K562 (cell line): ENCODE measurements at regions not wholly inside any gene's neighbourhood (a gene's known extent, or its start where the extent isn't known, plus 50 kb on each side); places are given as distances from the start of the nearest gene placed in this dataset.

Experiments
- ATAC-seq: fragments of 200-7000 bp; cut with Tn5 transposase; 3 replicates; pipeline ENCODE4 v1.9.1; 2020; ENCODE audit warnings: moderate library complexity
- BruUV-seq: library from RNA; stranded (reverse); fragments of 400-500 nt; replicated peaks from 2 replicates; lab custom pipeline; 2021; lab: Mats Ljungman, UMichigan
- CTCF ChIA-PET: fragments of 300-600 bp; formaldehyde crosslinking; extraction: SDS; loops from one replicate; lab custom pipeline; 2021; ENCODE audit warnings: low intra/inter-chr PET ratio; lab: Yijun Ruan, JAX
- POLR2A ChIA-PET: fragments of 300-600, 350-650 bp; sonication (Branson Sonifier 250); formaldehyde crosslinking; extraction: SDS; loops from one replicate; lab custom pipeline; 2021; ENCODE audit warnings: antibody characterized with exemption, inconsistent platforms; lab: Yijun Ruan, JAX
- DNase-seq, 4 experiments: peaks; one replicate each; pipeline versions ENCODE4 v3.0.0 to v3.0.0-alpha.2; 2011 to 2018; ENCODE audit warnings: low spot score in 3 of 4, mixed read lengths in 3 of 4; ENCODE audit errors: extremely low read depth in 1 of 4
- FAIRE-seq: peaks from 2 replicates; lab custom pipeline; 2011; peaks lifted over from hg19 to GRCh38; lab: Jason Lieb, UNC
- H2AFZ ChIP-seq: 2 replicates; pipeline ENCODE4 v1.6.0; 2011; ENCODE audit warnings: low read depth, low read length, control low read depth, inconsistent platforms
- H3K27ac ChIP-seq: fragments of 200-600 bp; 3 replicates; pipeline ENCODE4 v1.8.0; 2011; ENCODE audit warnings: low read depth, mild to moderate bottlenecking, control low read depth, inconsistent platforms, low read length, moderate library complexity, mixed read lengths; ENCODE audit errors: extremely low read depth
- H3K27me3 ChIP-seq, 2 experiments: fragments of 300-600 bp in 1 of 2; 2 replicates in 1 of 2; 3 replicates in 1 of 2; pipeline versions ENCODE4 v1.6.0 to v1.8.0; 2011; ENCODE audit warnings: inconsistent platforms in 2 of 2, low read length in 2 of 2, mild to moderate bottlenecking in 1 of 2, mixed read lengths in 1 of 2, moderate library complexity in 1 of 2; ENCODE audit not compliant: control insufficient read depth in 2 of 2, insufficient read depth in 2 of 2
- H3K36me3 ChIP-seq: fragments of 300-600 bp; 3 replicates; pipeline ENCODE4 v1.8.0; 2011; ENCODE audit warnings: mild to moderate bottlenecking, low read length, inconsistent platforms; ENCODE audit not compliant: control insufficient read depth, insufficient read depth
- H3K4me1 ChIP-seq, 2 experiments: fragments of 200-600 bp in 1 of 2; replicated peaks in 1 of 2; 2 replicates in 1 of 2; 3 replicates in 1 of 2; pipeline versions ENCODE4 v1.5.1 to v1.8.0; 2011; ENCODE audit warnings: inconsistent platforms in 2 of 2, low read length in 2 of 2, mild to moderate bottlenecking in 1 of 2, mixed read lengths in 1 of 2, moderate library complexity in 1 of 2; ENCODE audit not compliant: control insufficient read depth in 2 of 2, insufficient read depth in 2 of 2
- H3K4me2 ChIP-seq: 2 replicates; pipeline ENCODE4 v1.6.1; 2011; ENCODE audit warnings: low read length, control low read depth, inconsistent platforms, mixed read lengths; ENCODE audit not compliant: insufficient read depth
- H3K4me3 ChIP-seq: fragments of 200-600 bp; sonication (generic), shearing (Covaris generic); 2 replicates; pipeline ENCODE4 v1.5.1; 2016; ENCODE audit warnings: control low read depth, inconsistent platforms
- H3K79me2 ChIP-seq: fragments of 200-600 bp; 3 replicates; pipeline ENCODE4 v1.8.0; 2011; ENCODE audit warnings: low read length, inconsistent platforms; ENCODE audit not compliant: control insufficient read depth, insufficient read depth
- H3K9ac ChIP-seq, 2 experiments: 2 replicates each; pipeline versions ENCODE4 v1.6.0 to v1.6.1; 2011; ENCODE audit warnings: low read depth in 2 of 2, low read length in 2 of 2, control low read depth in 1 of 2, inconsistent platforms in 1 of 2, mild to moderate bottlenecking in 1 of 2, mixed read lengths in 1 of 2; ENCODE audit not compliant: insufficient read depth in 1 of 2
- H3K9me1 ChIP-seq: one replicate; pipeline ENCODE4 v1.6.0; 2011; ENCODE audit warnings: inconsistent platforms, mild to moderate bottlenecking, low read length, moderate library complexity; ENCODE audit not compliant: control insufficient read depth, insufficient read depth
- H3K9me3 ChIP-seq: replicated peaks from 2 replicates; pipeline ENCODE4 v1.5.1; 2011; ENCODE audit warnings: low read depth, low read length, inconsistent platforms; ENCODE audit not compliant: control insufficient read depth, insufficient read depth
- H4K20me1 ChIP-seq: replicated peaks from 2 replicates; pipeline ENCODE4 v1.6.1; 2011; ENCODE audit warnings: low read length, inconsistent platforms, mixed read lengths; ENCODE audit not compliant: control insufficient read depth, insufficient read depth
- ARID2 ChIP-seq: fragments of 450-650 bp; IDR thresholded peaks from 2 replicates; pipeline ENCODE4 v1.6.1; 2017; ENCODE audit warnings: antibody characterized with exemption, mild to moderate bottlenecking
- DNMT1 ChIP-seq: fragments of 450-650 bp; IDR thresholded peaks from 2 replicates; pipeline ENCODE4 v1.6.1; 2016; ENCODE audit warnings: antibody characterized with exemption, mild to moderate bottlenecking
- HLTF ChIP-seq: fragments of 450-650 bp; IDR thresholded peaks from 2 replicates; pipeline ENCODE4 v1.6.1; 2016
- HNRNPK ChIP-seq: fragments of 200-400 bp; formaldehyde crosslinking; IDR thresholded peaks from one replicate; pipeline ENCODE4 v1.6.1; 2018; ENCODE audit warnings: mild to moderate bottlenecking, low read depth, low read length; ENCODE audit not compliant: poor library complexity, severe bottlenecking
- HNRNPUL1 ChIP-seq: fragments of 200-400 bp; formaldehyde crosslinking; IDR thresholded peaks from 2 replicates; pipeline ENCODE4 v1.6.1; 2017; ENCODE audit warnings: low read length
- MEF2D ChIP-seq: conservative IDR thresholded peaks from 2 replicates; pipeline ENCODE4 v1.6.1; 2016; ENCODE audit warnings: low read depth, missing genetic modification characterization, missing compliant biosample characterization
- MYC ChIP-seq, 2 experiments: fragments of 250-450 bp in 1 of 2; sonication (Bioruptor Pico) in 1 of 2; IDR thresholded peaks; 2 replicates each; pipeline versions ENCODE4 v1.5.1 to v1.6.1; 2012 to 2021; ENCODE audit warnings: low read depth in 2 of 2, borderline replicate concordance in 1 of 2, improper control_type of control experiment in 1 of 2, low read length in 1 of 2, mild to moderate bottlenecking in 1 of 2, moderate library complexity in 1 of 2
- RUNX1 ChIP-seq: sonication (generic); IDR thresholded peaks from 2 replicates; pipeline ENCODE4 v1.6.1; 2016; ENCODE audit warnings: antibody characterized with exemption, low read depth
- TEAD2 ChIP-seq: fragments of 450-650 bp; IDR thresholded peaks from 2 replicates; pipeline ENCODE4 v1.6.1; 2016; ENCODE audit warnings: missing genetic modification characterization, control low read depth, missing compliant biosample characterization
- THRA ChIP-seq: fragments of 450-650 bp; IDR thresholded peaks from 2 replicates; pipeline ENCODE4 v1.6.1; 2017; ENCODE audit warnings: mild to moderate bottlenecking, moderate library complexity
- TSC22D4 ChIP-seq: fragments of 450-650 bp; IDR thresholded peaks from 2 replicates; pipeline ENCODE4 v1.6.1; 2016; ENCODE audit warnings: missing genetic modification characterization, missing biosample characterization, control low read depth
- ZBTB1 ChIP-seq: sonication (generic); formaldehyde crosslinking; IDR thresholded peaks from 2 replicates; pipeline ENCODE4 v1.8.1; 2023; ENCODE audit warnings: missing genetic modification reagents, low read depth, mild to moderate bottlenecking, borderline replicate concordance
- ZNF12 ChIP-seq: sonication (generic); formaldehyde crosslinking; IDR thresholded peaks from 2 replicates; pipeline ENCODE4 v1.4.0; 2020; ENCODE audit warnings: mild to moderate bottlenecking, missing genetic modification reagents
- ZNF133 ChIP-seq: fragments of 250-450 bp; sonication (Bioruptor Pico); IDR thresholded peaks from 2 replicates; pipeline ENCODE4 v1.4.0; 2020; ENCODE audit warnings: mild to moderate bottlenecking
- ZNF3 ChIP-seq: fragments of 250-450 bp; sonication (Bioruptor Pico); IDR thresholded peaks from 2 replicates; pipeline ENCODE4 v1.5.0; 2021; ENCODE audit warnings: mild to moderate bottlenecking, moderate library complexity
- ZNF347 ChIP-seq: fragments of 450-650 bp; formaldehyde crosslinking; IDR thresholded peaks from 2 replicates; pipeline ENCODE4 v1.4.0; 2020; ENCODE audit warnings: low read depth, mild to moderate bottlenecking, moderate library complexity
- ZNF507 ChIP-seq: conservative IDR thresholded peaks from 2 replicates; pipeline ENCODE4 v1.6.1; 2017; ENCODE audit warnings: missing genetic modification characterization, missing compliant biosample characterization
- ZNF583 ChIP-seq: fragments of 250-450 bp; sonication (Bioruptor Pico); IDR thresholded peaks from 2 replicates; pipeline ENCODE4 v1.4.0; 2020
- ZNF584 ChIP-seq: fragments of 200-800 bp; sonication (Bioruptor generic); IDR thresholded peaks from 2 replicates; pipeline ENCODE4 v1.6.1; 2016; ENCODE audit warnings: low read depth, mild to moderate bottlenecking, missing genetic modification characterization, missing compliant biosample characterization
- WGBS: fragments of 100-300 bp; shearing (Covaris generic); methylation state at CpG from one replicate; pipeline ENCODE4 v1.1.6; 2016; ENCODE audit warnings: low coverage, mixed read lengths; ENCODE audit not compliant: insufficient coverage; ENCODE audit errors: missing lambda C conversion rate; 5-methylcytosine and 5-hydroxymethylcytosine counted together
- in situ Hi-C: fragments of 300-500 bp; cut with MboI; formaldehyde crosslinking; loops from 4 replicates; pipeline ENCODE4 v1.15.0; 2018; ENCODE audit warnings: inconsistent platforms, mixed read lengths
- intact Hi-C: fragments of 100-400 bp; cut with micrococcal nuclease; formaldehyde crosslinking; loops from 2 replicates; pipeline ENCODE4 v1.14.2; 2022
- TF ChIP-seq, protein P1 (sequence below): sonication (generic); formaldehyde crosslinking; IDR thresholded peaks from 2 replicates; pipeline ENCODE4 v1.8.1; 2023; ENCODE audit warnings: mild to moderate bottlenecking, missing genetic modification reagents, moderate library complexity

- no peaks in the 10 kb centered on the region for H4K20me1 ChIP-seq
- DNase-seq = no peak
- BruUV-seq = no TSS peak
- no peak for ATAC-seq
- POLR2A ChIA-PET = no interaction called here
- WGBS = 0% methylated on average over 6 of the region's 6 CpGs
- no peak overlapping the region for H2AFZ ChIP-seq
- H3K4me1 ChIP-seq = no peaks in the 10 kb centered on the region
- H3K27me3 ChIP-seq = no peaks in the 10 kb centered on the region
- in situ Hi-C loops = no loop called here
- no peak for FAIRE-seq
- H3K79me2 ChIP-seq = no peaks in the 10 kb centered on the region
- H3K36me3 ChIP-seq = no peaks in the 10 kb centered on the region
- H3K9me3 ChIP-seq = no peaks in the 10 kb centered on the region
- H3K4me2 ChIP-seq = no peak overlapping the region
- H3K27ac ChIP-seq = no peak overlapping the region
- no peak for TF ChIP-seq HNRNPK
- TF ChIP-seq ZNF584 (CRISPR knock-in tag) = no peak
- no peak for TF ChIP-seq MYC (IDR thresholded peaks at IDR 0.05; ENCODE audit: low read depth, low read length)
- no peak for TF ChIP-seq MYC (CRISPR knock-in tag; IDR thresholded peaks at IDR 0.05; ENCODE audit: borderline replicate concordance, low read depth)
- no peak for TF ChIP-seq MEF2D (tag)
- no peak for TF ChIP-seq DNMT1
- TF ChIP-seq ZNF12 (CRISPR knock-in tag) = no peak
- no peak for TF ChIP-seq ZNF583 (CRISPR knock-in tag)
- no peak for TF ChIP-seq THRA
- TF ChIP-seq TSC22D4 = no peak
- TF ChIP-seq ZNF133 (CRISPR knock-in tag) = no peak
- no peak for TF ChIP-seq ZBTB1 (CRISPR knock-in tag)
- no peak for TF ChIP-seq ZNF507 (tag)
- TF ChIP-seq RUNX1 = no peak
- TF ChIP-seq TEAD2 = no peak
- no peak for TF ChIP-seq ZNF347
- no peak for TF ChIP-seq HLTF
- no peak for TF ChIP-seq ARID2
- no peak for TF ChIP-seq HNRNPUL1
- TF ChIP-seq ZNF3 (CRISPR knock-in tag) = no peak
- TF ChIP-seq, protein P1, sequence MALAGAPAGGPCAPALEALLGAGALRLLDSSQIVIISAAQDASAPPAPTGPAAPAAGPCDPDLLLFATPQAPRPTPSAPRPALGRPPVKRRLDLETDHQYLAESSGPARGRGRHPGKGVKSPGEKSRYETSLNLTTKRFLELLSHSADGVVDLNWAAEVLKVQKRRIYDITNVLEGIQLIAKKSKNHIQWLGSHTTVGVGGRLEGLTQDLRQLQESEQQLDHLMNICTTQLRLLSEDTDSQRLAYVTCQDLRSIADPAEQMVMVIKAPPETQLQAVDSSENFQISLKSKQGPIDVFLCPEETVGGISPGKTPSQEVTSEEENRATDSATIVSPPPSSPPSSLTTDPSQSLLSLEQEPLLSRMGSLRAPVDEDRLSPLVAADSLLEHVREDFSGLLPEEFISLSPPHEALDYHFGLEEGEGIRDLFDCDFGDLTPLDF (CRISPR knock-in tag) = no peak
- intact Hi-C loops = no loop called here
- no peak overlapping the region for H3K4me3 ChIP-seq
- H3K9me1 ChIP-seq = no peaks in the 10 kb centered on the region
- CTCF ChIA-PET = no interaction called here
- no peak overlapping the region for H3K9ac ChIP-seq
Observed at GRCh38 chr9:90189306-90189705, 453.3 kb downstream of the DIRAS2 start.
